ENCODE measurements at regions not wholly inside any gene's neighbourhood (a gene's known extent, or its start where the extent isn't known, plus 50 kb on each side); places are given as distances from the start of the nearest gene placed in this dataset.

- TF ChIP-seq GATA2 (IDR thresholded peaks at IDR 0.05; ENCODE audit: low read depth, low read length), result no peak
- TF ChIP-seq GATA3 (IDR thresholded peaks at IDR 0.05; ENCODE audit: low read depth, low read length), result no peak
These were observed 62.6 kb upstream of the NTF3 start for GRCh38 chr12:5369298-5369697.
